ENCODE measurements at regions not wholly inside any gene's neighbourhood (a gene's known extent, or its start where the extent isn't known, plus 50 kb on each side); places are given as distances from the start of the nearest gene placed in this dataset.
"Not testable (repeated sequence)": the region's sequence is repeated elsewhere in the genome, so short reads cannot be mapped to it uniquely, and the experiment has no call there.

DNA sequence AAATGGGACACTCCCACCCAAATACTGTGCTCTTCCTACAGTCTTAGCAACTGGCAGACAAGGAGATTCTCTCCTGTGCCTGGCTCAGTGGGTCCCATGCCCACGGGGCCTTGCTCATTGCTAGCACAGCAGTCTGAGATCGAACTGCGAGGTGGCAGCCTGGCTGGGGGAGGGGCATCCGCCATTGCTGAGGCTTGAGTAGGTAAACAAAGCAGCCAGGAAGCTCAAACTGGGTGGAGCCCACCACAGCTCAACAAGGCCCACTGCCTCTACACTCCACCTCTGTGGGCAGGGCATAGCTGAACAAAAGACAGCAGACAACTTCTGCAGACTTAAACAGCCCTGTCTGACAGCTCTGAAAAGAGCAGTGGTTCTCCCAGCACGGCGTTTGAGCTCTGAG is 174.8 kb downstream of the COL12A1 start:
- intact Hi-C loops (cut with micrococcal nuclease), result not testable (repeated sequence)

GRCh38 chr6:75029333-75029732 is 176.5 kb downstream of the COL12A1 start:
- intact Hi-C loops (cut with micrococcal nuclease), result no loop called here

DNA sequence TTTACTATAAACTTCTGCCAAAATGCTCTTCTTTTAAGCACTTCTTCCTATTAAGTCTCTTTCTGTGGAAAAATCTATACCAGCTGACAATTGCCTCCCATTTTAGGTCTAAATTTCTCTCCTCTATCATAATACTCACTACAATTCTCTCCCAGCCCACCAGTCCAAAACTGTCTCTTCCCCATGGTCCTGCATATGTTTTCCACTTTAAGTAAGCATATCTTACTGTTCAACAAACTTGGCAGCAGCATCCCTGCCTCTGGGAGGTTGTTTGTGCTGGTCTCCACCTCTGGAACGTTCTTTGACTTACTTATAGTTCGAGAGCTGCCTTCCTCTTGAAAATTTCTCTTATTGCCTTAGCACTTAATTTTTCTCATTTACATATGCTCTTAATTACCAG is 180.5 kb downstream of the COL12A1 start:
- intact Hi-C loops (cut with micrococcal nuclease), result no loop called here

DNA sequence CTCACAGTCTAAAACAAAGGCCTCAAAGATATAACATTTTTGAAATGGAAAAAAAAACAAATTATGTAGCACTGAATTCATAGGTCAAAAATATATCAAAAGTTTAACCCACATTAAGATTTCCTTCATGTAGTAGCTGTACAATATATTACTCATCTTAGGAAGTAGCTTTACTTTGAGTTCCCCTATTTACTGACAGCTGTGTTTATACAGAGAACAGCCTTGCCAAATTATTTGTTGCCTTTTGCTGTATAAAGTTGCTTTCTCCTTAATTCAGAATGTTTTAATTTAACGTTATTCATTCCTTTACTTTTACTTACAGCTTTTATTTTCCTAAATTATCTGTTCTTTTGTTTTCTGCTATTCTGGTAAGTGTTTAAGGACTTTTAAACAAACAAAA is 181.0 kb downstream of the COL12A1 start:
- intact Hi-C loops (cut with micrococcal nuclease), result no loop called here

GRCh38 chr6:75023634-75024033 is 182.2 kb downstream of the COL12A1 start:
- intact Hi-C loops (cut with micrococcal nuclease), result no loop called here

- intact Hi-C loops (cut with micrococcal nuclease), result no loop called here
Measured at GRCh38 chr6:75020971-75021370, 184.9 kb downstream of the COL12A1 start.

DNA sequence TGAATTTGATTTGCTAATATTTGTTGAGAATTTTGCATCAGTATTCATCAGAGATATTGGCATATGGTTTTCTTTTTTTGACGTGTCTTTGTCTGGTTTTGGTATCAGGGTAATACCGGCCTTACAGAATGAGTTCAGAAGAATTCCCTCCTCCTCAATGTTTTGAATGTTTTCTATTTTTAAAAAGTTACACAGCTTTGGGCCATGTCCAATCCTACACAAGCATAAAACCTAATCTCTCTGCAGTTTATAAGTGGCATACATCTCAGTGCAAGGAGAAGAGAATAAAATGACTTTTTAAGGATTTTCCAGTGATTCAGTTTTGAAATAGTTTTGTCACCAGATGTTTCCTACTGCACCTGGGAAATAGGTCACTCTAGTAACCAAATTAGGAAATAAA is 185.5 kb downstream of the COL12A1 start:
- intact Hi-C loops (cut with micrococcal nuclease), result no loop called here

GRCh38 chr6:75012018-75012417 is 193.8 kb downstream of the COL12A1 start:
- intact Hi-C loops (cut with micrococcal nuclease), result no loop called here

DNA sequence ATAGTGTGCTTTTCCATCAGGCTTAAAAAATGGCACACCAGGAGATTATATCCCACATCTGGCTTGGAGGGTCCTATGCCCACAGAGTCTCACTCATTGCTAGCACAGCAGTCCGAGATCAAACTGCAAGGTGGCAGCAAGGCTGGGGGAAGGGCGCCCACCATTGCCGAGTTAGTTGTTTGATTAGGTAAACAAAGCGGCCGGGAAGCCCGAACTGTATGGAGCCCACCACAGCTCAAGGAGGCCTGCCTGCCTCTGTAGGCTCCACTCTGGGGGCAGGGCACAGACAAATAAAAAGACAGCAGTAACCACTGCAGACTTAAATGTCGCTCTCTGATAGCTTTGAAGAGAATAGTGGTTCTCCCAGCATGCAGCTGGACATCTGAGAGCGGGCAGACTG is 201.9 kb downstream of the COL12A1 start:
- intact Hi-C loops (cut with micrococcal nuclease), result not testable (repeated sequence)

- intact Hi-C loops (cut with micrococcal nuclease), result no loop called here
Measured at GRCh38 chr6:74997646-74998045, 208.2 kb downstream of the COL12A1 start.

DNA sequence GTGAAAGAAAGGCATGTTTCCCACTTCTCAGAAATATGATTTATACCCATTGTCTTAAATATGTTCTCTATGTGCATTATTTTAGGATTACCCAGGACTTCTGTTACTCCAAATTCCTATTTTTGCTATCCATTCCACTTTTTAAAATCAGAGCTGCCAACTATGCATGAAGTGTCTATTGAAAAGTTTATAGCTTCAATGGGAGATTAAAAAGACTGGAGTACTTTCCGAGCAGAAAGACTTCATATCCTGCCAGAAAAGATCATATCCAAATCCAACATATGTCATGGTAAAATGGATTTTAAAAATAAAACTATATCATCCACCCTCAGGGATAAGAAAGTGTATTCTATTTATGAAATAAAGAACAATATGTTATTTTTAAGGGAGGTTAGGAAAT is 212.7 kb downstream of the COL12A1 start:
- intact Hi-C loops (cut with micrococcal nuclease), result no loop called here

GRCh38 chr6:74991573-74992332 is 214.1 kb downstream of the COL12A1 start:
- intact Hi-C loops (cut with micrococcal nuclease), result no loop called here

GRCh38 chr6:74979065-74979766 is 226.6 kb downstream of the COL12A1 start:
- intact Hi-C loops (cut with micrococcal nuclease), result no loop called here

DNA sequence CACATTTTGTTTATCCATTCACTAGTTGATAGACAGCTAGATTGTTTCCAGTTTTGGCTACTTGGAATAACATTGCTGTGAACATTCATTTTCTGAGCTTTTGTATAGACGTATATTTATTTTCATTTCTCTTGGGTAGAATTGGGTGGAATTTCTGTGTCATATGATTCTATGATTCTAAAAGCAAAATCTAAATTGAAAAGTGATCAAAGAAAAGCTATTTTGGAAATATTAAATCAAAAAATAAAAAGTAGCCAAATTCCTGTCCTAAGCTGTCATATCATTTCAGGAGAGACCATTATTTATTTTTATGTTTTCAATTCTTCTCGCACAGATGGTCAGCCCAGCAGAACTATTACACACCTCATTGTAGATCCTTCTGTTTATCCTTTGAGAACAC is 229.2 kb downstream of the COL12A1 start:
- intact Hi-C loops (cut with micrococcal nuclease), result no loop called here

GRCh38 chr6:74976026-74976425 is 229.8 kb downstream of the COL12A1 start:
- intact Hi-C loops (cut with micrococcal nuclease), result no loop called here

GRCh38 chr6:74973591-74973990 is 232.3 kb downstream of the COL12A1 start:
- intact Hi-C loops (cut with micrococcal nuclease), result no loop called here

DNA sequence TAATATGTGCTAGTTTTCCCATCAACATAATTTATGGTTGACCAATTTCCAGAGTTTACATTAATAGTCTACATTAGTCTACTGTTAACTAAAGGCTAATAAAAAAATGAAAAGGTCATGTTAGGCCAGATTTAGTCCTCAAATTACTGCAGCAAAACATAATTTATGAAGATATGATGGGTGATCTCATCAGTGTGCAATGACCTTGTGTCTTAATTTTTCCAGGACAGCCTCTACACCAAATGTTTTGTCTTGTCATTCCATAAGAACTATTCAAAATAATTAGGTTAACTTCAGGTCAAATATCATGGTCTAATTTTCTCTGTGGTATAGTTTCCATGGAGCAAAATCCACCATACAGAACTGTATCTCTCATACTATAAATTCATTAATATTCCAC is 234.2 kb downstream of the COL12A1 start:
- intact Hi-C loops (cut with micrococcal nuclease), result no loop called here

- intact Hi-C loops (cut with micrococcal nuclease), result no loop called here
Measured at GRCh38 chr6:74969591-74970267, 236.1 kb downstream of the COL12A1 start.

DNA sequence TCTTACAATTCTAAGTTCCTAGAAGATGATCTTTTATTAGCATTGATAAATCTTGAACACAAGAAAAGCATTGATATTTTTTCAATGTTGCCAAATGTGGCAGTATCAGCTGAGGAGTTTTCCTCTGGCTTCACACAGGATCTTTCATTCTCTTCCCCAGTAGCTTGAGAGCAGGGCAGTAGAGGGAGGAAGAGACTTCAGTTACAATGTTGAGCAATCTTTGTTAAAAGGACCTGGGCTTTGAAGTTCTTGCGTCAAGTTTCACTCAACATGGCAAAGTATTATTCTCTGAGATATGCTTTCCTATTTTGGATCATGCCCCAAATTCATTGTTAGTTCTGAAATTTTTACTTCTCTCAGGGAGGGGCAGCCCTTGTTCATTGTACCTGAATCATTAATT is 238.0 kb downstream of the COL12A1 start:
- intact Hi-C loops (cut with micrococcal nuclease), result no loop called here

GRCh38 chr6:74966712-74967111 is 239.1 kb downstream of the COL12A1 start:
- intact Hi-C loops (cut with micrococcal nuclease), result no loop called here

DNA sequence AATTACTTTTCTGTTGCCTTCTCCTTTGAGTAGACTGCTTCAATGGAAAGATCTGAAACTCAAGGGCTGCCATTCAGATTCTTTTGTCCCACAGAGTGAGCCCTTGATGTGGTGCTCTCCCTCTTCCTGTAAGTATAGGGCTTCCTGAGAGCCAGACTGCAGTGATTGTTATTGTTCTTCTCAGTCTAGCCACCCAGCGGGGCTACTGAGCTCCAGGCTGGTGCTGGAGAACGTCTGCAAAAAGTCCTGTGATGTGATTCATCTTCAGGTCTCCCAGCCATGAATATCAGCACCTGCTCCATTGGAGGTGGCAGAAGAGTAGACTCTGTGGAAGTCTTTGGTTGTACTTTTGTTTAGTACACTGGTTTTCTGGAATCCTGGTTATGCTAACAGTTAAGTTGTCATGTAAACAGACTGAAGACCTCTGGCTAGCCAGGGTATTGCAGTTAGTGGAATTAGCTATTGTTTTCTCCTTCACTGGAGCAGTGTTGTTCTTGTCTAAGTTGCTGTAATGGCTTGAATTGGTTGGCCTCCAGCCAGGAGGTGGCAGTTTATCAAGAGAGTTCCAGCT is 240.9 kb downstream of the COL12A1 start:
- intact Hi-C loops (cut with micrococcal nuclease), result no loop called here

All from T-helper 2 cell treated with Interferon-gamma antibody and Interleukin-4, amounts not matched to agents 100 ng/mL and 5 ng/mL, for 36 hours (primary cell).